GM19351 (cell line): ENCODE measurements at regions not wholly inside any gene's neighbourhood (a gene's known extent, or its start where the extent isn't known, plus 50 kb on each side); places are given as distances from the start of the nearest gene placed in this dataset.

ENCODE experiments used
- ATAC-seq: cut with Tn5 transposase; IDR thresholded peaks from one replicate; pipeline ENCODE4 v1.9.1; 2021; ENCODE audit warnings: mild to moderate bottlenecking, moderate library complexity; ENCODE audit not compliant: unreplicated experiment

DNA sequence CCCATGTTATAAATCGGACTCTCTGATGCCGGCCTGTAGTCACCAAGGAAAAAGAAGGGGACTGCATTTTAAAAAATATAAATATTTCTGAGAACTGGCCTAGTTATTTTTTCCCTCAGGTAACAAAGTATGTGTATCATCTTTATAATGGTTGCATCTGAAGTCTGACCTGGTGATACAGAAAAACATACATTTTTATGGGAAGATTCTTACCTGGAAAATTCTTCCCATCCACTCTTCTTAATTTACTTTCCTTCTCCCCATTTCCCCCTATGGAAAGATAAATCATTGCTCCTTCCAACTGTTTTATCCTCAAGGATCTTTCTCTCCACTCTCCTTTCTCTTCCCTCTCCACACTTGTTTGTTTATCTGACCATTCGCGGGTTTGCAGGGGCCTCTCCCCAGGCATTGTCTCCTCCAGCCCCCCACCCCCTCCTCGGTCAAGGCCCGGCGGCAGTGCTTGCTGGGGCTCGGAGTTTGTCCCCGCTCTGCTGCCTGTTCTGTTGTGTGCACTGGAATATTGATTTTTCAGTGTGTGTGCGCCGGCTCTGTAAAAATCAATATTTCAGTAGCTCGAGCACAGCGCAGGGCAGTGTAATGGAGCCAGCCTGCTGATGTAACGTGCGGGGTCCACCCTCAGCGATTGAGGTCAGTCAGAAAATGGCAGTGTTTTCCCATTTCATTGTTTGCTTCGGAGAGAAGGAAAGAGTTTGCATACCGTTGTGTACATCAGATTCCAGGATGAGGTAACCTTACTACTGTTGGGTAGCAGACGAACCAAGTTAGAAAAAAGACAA lies 199.5 kb upstream of the NFE2L3 start:
- no peak for ATAC-seq

GRCh38 chr7:25953859-25954258 lies 198.1 kb upstream of the NFE2L3 start:
- no peak for ATAC-seq

GRCh38 chr7:25954395-25954794 lies 197.6 kb upstream of the NFE2L3 start:
- ATAC-seq = no peak

DNA sequence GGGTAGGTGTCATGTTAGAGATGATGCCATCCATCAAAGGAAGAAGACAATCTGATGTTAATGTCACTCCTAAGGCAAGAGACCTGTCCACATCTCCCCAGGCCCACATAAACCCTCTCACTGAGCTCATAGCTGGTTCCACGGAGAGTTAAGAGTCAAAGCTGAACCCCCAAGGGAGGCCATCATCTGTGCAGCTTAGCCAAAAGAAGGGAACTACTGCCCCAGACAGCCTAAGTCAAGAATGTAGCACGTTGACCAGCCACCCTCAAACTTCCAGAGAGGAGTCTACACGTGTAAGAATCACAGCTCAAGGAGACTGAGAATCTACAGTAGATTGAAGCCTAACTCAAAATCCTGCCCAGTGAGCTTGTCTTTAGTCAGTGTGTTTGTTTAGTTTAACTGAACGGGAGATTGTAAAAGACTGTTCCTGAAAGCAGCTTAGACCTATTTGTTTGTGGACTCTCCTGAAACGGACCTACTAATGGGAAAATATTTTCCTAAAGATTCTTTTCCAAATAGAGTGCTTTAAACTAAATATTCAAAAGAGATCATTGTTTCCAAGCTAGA lies 192.7 kb upstream of the NFE2L3 start:
- ATAC-seq = no peak

DNA sequence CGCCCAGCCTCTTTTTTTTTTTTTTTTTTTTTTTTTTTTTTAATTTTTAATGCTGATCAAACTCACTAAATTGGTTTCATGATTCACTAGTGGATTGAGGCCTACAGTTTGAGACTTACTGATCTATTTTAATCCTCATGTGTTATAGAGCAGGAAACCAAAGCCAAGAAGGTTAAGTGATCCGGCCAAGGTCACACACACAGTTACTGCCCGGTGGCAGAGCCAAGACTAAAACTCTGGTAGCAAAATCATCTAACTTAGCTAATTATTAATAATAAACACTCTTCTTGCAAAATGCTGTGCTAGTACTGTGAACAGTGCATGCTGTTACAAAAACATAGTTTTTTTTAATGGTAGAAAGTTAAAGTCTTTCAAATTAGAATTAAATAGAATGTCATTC lies 188.3 kb upstream of the NFE2L3 start:
- ATAC-seq = no peak

- ATAC-seq = peak; percentile 41
Observed at GRCh38 chr7:25964483-25964991, 187.5 kb upstream of the NFE2L3 start.

- no peak for ATAC-seq
Observed at GRCh38 chr7:25965405-25966123, 186.4 kb upstream of the NFE2L3 start.

GRCh38 chr7:25966469-25966868 lies 185.5 kb upstream of the NFE2L3 start:
- ATAC-seq = no peak

- ATAC-seq = peak; percentile 28
Observed at GRCh38 chr7:25967278-25968204, 184.5 kb upstream of the NFE2L3 start.

- peak; percentile 60 for ATAC-seq
Observed at GRCh38 chr7:25968205-25968993, 183.6 kb upstream of the NFE2L3 start.

DNA sequence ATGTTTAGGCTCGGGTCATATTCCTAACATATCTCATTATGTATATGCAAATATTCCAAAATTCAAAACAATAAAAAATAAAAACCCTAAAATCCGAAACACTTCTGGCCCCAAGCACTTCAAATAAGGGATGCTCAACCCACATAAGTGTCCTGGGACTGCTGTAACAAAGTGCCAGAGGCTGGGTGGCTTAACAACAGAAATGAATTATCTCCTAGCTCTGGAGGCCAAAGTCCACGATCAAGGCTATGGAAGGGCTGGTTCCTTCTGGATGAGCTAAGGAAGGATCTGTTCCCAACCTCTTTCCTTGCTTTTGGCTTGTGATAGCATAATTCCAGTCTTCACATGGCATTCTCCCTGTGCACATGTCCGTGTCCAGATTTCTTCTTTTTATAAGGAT lies 181.6 kb upstream of the NFE2L3 start:
- no peak for ATAC-seq

DNA sequence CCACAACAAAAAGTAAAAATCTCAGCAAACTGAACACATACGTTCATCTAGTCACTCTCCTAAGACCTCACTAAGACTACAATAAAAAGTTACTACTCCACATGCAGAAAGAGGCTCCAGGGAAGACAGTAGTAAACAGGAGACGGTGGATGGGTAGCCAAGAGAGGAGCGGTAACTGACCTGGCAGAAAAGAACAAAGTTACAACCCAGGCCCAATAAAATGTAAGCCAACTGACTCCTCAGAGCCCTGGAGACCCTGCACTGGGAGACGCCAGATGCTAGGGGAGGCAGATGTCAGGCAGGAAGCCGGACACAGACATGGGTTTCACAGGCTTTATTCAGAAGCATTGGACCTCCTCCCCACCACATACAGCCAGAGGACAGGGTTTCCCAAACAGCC lies 181.1 kb upstream of the NFE2L3 start:
- no peak for ATAC-seq

DNA sequence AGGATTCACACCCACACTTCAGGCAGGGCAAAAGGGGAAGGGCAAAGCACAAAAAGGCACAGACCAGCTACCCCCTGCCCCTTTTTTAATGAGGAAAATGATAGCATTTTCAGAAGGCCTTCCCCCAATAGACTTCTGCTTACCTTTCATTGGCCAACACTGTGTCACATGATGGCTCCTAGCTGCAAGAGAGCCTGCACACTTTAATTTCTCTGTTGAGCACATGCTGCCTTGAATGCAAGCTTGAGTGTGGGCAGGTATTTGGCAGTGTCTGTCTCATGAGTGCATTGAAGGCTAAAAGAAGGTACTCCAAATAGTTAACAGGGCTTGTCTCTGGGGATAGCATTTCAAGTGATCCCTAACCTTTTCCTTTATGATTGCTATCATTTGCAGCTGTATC lies 175.4 kb upstream of the NFE2L3 start:
- ATAC-seq = no peak

DNA sequence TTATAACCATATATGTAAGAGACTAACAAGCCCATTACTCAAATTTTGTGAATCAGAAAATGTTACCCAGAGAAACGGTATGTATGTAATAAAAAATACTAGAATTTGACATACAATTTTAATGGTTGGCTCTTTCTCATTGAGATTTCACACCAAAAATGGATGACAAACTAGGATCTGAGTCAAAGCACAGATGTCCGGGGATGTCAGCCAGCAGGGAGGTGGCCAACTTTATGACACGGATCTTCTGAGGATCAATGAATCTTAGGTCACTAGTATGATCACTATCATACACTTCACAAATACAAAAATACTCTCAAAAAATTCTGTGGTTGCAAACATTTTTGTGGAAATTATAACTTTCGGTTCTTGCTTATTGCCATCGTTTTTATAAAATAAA lies 173.5 kb upstream of the NFE2L3 start:
- ATAC-seq = no peak

DNA sequence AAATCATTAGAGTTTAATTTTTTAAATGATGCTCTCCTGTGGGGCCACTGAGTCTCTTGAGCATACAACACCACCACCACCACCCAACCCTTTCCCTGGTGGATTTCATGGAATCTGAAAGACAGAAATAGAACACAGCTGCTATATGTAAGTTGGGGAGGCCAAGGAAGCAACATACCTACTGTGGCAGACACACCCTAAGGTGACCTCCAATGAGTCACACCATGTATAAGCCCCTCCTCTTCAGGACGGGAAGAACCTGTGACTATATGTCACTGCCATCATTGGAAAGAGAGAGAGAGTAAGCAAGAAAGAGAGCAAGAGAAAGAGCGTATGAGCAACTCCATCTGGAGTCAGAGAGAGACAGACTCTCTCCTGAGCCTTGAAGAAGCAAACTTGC lies 172.4 kb upstream of the NFE2L3 start:
- no peak for ATAC-seq

DNA sequence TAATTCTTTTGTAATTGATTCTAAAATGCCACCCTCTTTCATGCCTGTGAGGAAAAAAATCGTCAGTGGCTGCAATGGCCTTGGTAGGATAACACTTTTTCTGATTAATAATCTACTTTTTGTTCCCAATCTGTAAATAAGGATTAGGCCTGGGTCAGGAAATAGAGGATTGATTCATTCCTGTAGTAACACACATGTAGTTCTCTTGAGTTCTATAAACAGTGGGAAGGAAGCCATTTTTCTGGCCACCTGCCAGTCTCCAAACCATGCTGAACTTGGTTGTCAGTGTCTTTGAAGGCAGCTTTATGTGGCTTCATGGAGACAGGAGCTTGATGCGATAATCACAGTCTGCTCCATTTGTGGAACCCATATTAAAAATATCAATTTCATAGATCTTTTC lies 169.3 kb upstream of the NFE2L3 start:
- ATAC-seq = no peak

DNA sequence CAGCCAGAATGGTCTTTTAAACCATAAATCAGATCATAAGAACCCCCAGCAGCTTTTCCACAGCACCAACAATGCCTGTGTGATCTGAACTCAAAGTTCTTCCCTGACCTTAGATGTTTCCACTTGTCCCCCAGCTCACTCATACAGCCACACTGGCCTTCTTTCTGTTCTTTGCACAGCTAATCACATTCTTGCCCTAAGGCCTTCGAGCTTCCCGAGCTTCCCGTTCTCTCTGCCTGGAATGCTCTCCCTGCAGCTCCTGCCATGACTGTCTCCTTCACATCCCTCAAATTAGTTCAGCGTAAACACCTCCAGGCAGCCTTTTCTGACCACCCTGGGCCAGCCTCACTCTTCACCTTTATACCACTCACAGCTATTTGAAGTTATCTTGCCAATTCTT lies 166.8 kb upstream of the NFE2L3 start:
- ATAC-seq = no peak

GRCh38 chr7:25988640-25989039 lies 163.4 kb upstream of the NFE2L3 start:
- ATAC-seq = no peak

DNA sequence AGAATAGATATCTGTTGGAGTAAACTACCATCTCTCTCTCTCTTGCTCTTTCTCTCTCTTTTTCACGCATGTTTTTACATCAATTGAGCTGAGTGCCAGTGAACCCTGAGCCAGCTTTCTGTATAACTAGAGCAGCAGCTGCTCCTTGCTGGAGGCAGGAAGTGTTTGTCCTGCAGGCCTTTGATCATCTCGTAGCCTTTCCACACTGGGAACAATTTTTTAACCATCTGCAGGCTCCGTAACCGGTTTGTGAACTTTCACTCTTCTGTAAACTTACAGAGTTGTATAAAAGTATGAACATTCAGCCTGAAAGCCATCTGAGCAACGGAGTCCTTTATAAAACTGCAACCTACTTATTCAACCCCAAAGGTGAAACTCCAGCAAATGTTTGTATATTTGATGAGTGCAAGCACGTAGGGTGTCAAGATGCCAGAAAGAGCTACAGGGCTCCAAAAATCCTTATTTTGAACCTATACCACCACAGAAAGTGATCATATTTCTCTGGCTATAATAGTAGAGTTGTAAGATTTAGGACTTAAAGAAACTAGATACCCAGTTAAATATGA lies 162.8 kb upstream of the NFE2L3 start:
- no peak for ATAC-seq
